ENCODE measurements at regions not wholly inside any gene's neighbourhood (a gene's known extent, or its start where the extent isn't known, plus 50 kb on each side); places are given as distances from the start of the nearest gene placed in this dataset.

DNA sequence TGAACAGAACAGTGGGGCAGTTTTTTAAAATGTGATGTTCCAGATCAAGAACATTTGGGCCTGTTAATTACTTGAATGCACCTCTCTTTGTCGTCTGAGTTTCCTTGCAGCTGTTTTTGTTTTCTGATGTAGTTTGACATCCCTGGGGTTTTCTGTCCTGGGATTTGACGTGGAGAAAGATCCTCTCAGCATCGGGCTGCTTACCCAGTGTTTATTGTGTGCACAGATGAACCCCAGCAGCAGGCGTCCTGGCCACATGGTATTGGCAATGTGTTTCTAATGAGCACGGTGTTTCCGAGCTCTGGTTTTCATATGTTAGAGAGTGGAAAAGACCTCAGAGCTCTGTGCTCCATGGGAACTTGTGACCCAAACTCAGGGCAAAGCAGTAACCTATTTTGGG is 191.1 kb upstream of the IRX3 start:
- DNase-seq (no peak), ATAC-seq (no peak)
- Mint-ChIP-seq H3K27ac (no peak overlapping the region), H3K27me3 (peaks cover 4% of the 10 kb centered on the region), H3K9me3 (peaks cover 7% of the 10 kb centered on the region), H3K4me1 (ENCODE audit: low read depth) (no peaks in the 10 kb centered on the region), H3K4me3 (no peak overlapping the region), H3K36me3 (ENCODE audit: low read depth) (no peaks in the 10 kb centered on the region)
- no peak for TF ChIP-seq CTCF (IDR thresholded peaks at IDR 0.05)
- CTCF ChIA-PET, result no interaction called here
- intact Hi-C loops (cut with micrococcal nuclease), result no loop called here
- POLR2A ChIA-PET, result no interaction called here

- Mint-ChIP-seq H3K27ac (no peak overlapping the region), H3K36me3 (ENCODE audit: low read depth) (no peaks in the 10 kb centered on the region), H3K9me3 (peaks cover 7% of the 10 kb centered on the region), H3K27me3 (peaks cover 12% of the 10 kb centered on the region), H3K4me3 (no peak overlapping the region), H3K4me1 (ENCODE audit: low read depth) (no peaks in the 10 kb centered on the region)
- intact Hi-C loops (cut with micrococcal nuclease), result no loop called here
- ChIA-PET POLR2A (no interaction called here), CTCF (no interaction called here)
- no peak for TF ChIP-seq CTCF (IDR thresholded peaks at IDR 0.05)
- DNase-seq (no peak), ATAC-seq (no peak)
Observed at GRCh38 chr16:54475019-54475601, 188.5 kb upstream of the IRX3 start.

- DNase-seq (no peak), ATAC-seq (no peak)
- CTCF ChIA-PET, result no interaction called here
- no peaks in the 10 kb centered on the region for H3K36me3 Mint-ChIP-seq (ENCODE audit: low read depth)
- no peak overlapping the region for H3K4me3 Mint-ChIP-seq
- H3K9me3 Mint-ChIP-seq, result peaks cover 4% of the 10 kb centered on the region
- no peaks in the 10 kb centered on the region for H3K4me1 Mint-ChIP-seq (ENCODE audit: low read depth)
- peaks cover 13% of the 10 kb centered on the region for H3K27me3 Mint-ChIP-seq
- POLR2A ChIA-PET, result no interaction called here
- H3K27ac Mint-ChIP-seq, result no peak overlapping the region
- intact Hi-C loops (cut with micrococcal nuclease), result no loop called here
- TF ChIP-seq CTCF (IDR thresholded peaks at IDR 0.05), result no peak
Observed at GRCh38 chr16:54473226-54473993, 186.8 kb upstream of the IRX3 start.

GRCh38 chr16:54467398-54467797 is 180.8 kb upstream of the IRX3 start:
- peaks cover 8% of the 10 kb centered on the region for H3K27me3 Mint-ChIP-seq
- H3K4me1 Mint-ChIP-seq (ENCODE audit: low read depth), result no peaks in the 10 kb centered on the region
- H3K9me3 Mint-ChIP-seq, result peaks cover 10% of the 10 kb centered on the region
- no peak overlapping the region for H3K27ac Mint-ChIP-seq
- CTCF ChIA-PET, result no interaction called here
- POLR2A ChIA-PET, result no interaction called here
- ATAC-seq, result no peak
- H3K36me3 Mint-ChIP-seq (ENCODE audit: low read depth), result no peaks in the 10 kb centered on the region
- TF ChIP-seq CTCF (IDR thresholded peaks at IDR 0.05), result no peak
- H3K4me3 Mint-ChIP-seq, result no peak overlapping the region
- intact Hi-C loops (cut with micrococcal nuclease), result no loop called here
- DNase-seq, result no peak

- POLR2A ChIA-PET, result no interaction called here
- H3K9me3 Mint-ChIP-seq, result peaks cover 10% of the 10 kb centered on the region
- CTCF ChIA-PET, result no interaction called here
- ATAC-seq (no peak), DNase-seq (no peak)
- no peaks in the 10 kb centered on the region for H3K4me1 Mint-ChIP-seq (ENCODE audit: low read depth)
- H3K36me3 Mint-ChIP-seq (ENCODE audit: low read depth), result no peaks in the 10 kb centered on the region
- no peak for TF ChIP-seq CTCF (IDR thresholded peaks at IDR 0.05)
- no peak overlapping the region for H3K4me3 Mint-ChIP-seq
- intact Hi-C loops (cut with micrococcal nuclease), result no loop called here
- H3K27ac Mint-ChIP-seq, result no peak overlapping the region
- peaks cover 2% of the 10 kb centered on the region for H3K27me3 Mint-ChIP-seq
Observed at GRCh38 chr16:54466233-54466632, 179.6 kb upstream of the IRX3 start.
